H7 (cell line): ENCODE measurements at regions not wholly inside any gene's neighbourhood (a gene's known extent, or its start where the extent isn't known, plus 50 kb on each side); places are given as distances from the start of the nearest gene placed in this dataset.

Experiments used
- DNase-seq: peaks from one replicate; pipeline ENCODE4 v3.0.0; 2012
- H3K27me3 ChIP-seq: 2 replicates; pipeline ENCODE4 v1.6.0; 2011; ENCODE audit warnings: mild to moderate bottlenecking, low read length; ENCODE audit not compliant: control insufficient read depth, insufficient read depth
- H3K36me3 ChIP-seq: replicated peaks from 2 replicates; pipeline ENCODE4 v1.5.1; 2011; ENCODE audit warnings: low read length; ENCODE audit not compliant: control insufficient read depth, insufficient read depth
- H3K4me3 ChIP-seq: 2 replicates; pipeline ENCODE4 v1.5.1; 2011; ENCODE audit warnings: low read depth, mild to moderate bottlenecking, control low read depth, low read length, moderate library complexity; ENCODE audit not compliant: insufficient read depth

DNA sequence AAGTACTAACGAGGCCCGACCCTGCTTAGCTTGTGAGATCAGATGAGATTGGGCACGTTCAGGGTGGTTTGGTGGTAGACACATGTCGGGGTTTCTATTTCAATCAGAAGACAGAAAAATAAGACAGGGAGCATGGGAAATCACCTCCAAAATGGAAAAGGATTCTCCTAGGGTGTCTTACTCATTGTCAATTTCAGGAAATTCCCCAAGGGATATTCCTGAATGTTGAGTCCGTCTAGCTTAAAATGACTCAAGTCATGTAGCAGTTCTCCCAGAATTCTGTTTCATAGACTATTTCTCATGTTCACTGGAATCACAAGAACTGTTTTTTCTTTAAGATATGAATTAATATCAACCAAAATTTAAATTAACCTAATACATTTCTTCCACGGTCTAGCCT lies 380.1 kb downstream of the EFNB2 start:
- Histone ChIP-seq H3K27me3 (no peaks in the 10 kb centered on the region), H3K4me3 (no peak overlapping the region), H3K36me3 (no peaks in the 10 kb centered on the region)
- no peak for DNase-seq

DNA sequence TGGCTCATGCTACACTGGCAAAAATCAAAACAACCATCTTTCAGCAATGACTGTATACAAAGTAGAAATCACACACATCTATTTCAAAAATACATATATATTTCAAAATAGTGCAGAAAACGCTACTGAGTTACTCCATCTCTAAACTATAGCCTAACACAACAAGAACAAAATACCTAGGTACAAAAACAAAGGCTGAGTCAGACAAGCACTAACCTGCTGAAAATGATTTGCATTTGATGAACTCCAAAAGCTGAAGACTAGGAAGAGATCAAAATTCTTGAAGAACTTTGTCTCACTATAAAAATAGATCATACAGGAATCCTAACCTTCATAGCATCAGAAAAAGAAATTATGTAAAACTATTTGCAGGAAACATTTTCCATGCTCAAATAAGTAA lies 381.6 kb downstream of the EFNB2 start:
- H3K4me3 ChIP-seq, result no peak overlapping the region
- DNase-seq, result no peak
- H3K36me3 ChIP-seq, result no peaks in the 10 kb centered on the region
- H3K27me3 ChIP-seq, result no peaks in the 10 kb centered on the region

DNA sequence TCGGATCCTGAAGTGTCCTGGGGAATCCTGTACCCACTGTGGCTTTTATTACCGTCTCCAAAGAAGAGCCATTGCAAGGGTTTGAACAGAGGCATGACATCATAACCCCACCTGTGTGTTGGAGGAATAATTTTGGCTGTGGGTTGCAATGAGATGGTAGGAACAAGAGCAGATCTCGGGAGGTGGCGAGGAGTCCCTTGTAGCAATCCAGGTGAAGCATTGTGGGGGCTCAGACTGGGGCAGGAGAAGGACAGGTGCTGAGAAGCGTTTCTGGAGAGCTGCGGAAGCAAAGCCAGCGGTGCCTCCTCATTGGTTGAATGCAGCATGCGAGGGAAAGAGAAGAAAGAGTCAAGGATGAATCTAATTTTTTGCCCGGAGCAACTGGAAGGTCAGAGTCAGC lies 382.4 kb downstream of the EFNB2 start:
- no peak overlapping the region for H3K4me3 ChIP-seq
- H3K36me3 ChIP-seq, result no peaks in the 10 kb centered on the region
- H3K27me3 ChIP-seq, result no peaks in the 10 kb centered on the region
- DNase-seq, result no peak

DNA sequence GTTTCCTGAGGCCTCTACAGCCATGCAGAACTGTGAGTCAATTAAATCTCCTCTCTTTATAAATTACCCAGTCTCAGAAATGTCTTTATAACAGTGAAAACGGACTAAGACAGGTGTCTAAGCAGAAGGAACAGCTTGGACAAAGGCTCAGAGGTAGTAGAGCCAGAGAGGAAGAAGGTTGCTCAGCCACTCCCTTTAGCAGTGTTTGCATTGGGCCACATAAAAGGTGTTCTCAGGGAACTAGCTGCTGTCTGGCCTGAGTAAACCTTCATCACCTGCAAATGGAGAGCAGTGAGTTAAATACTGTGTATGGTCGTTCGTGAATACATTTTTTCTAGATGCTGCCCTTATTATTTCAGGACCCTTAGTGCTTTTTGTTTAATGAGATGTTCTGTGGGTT lies 383.4 kb downstream of the EFNB2 start:
- DNase-seq, result no peak
- no peaks in the 10 kb centered on the region for H3K36me3 ChIP-seq
- H3K4me3 ChIP-seq, result no peak overlapping the region
- H3K27me3 ChIP-seq, result no peaks in the 10 kb centered on the region

DNA sequence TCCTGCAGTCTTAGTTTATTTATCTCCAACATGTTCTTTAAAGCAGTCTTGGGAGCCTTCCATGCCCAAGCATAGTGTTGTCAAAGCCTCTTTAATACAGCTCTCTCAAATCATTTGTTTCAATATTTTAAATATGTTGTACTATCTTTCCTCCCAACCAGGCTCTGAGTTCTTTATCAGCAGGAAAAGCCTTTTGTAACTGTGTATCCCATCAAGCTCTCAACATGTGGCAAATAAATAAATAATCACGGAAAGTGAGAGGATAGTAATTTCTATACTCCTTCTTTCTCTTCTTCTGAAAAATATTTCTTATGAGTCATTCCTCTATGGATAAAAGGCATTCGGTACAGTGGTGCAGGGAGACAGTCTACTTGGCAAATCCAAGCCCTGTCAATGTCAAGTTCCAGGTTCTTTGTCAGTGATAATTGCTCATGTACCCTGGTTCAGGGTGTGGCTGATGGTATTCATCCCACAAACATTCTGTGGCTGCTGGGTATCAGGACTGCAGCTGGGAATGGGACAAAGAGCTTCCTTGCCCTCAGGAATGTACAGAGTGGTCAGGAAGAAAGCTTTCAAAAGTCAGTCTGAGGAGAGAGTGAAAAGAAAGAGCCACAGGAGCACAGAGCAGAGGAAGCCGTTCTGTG lies 384.3 kb downstream of the EFNB2 start:
- peak; percentile 18 for DNase-seq
- Histone ChIP-seq H3K36me3 (no peaks in the 10 kb centered on the region), H3K27me3 (no peaks in the 10 kb centered on the region), H3K4me3 (no peak overlapping the region)

DNA sequence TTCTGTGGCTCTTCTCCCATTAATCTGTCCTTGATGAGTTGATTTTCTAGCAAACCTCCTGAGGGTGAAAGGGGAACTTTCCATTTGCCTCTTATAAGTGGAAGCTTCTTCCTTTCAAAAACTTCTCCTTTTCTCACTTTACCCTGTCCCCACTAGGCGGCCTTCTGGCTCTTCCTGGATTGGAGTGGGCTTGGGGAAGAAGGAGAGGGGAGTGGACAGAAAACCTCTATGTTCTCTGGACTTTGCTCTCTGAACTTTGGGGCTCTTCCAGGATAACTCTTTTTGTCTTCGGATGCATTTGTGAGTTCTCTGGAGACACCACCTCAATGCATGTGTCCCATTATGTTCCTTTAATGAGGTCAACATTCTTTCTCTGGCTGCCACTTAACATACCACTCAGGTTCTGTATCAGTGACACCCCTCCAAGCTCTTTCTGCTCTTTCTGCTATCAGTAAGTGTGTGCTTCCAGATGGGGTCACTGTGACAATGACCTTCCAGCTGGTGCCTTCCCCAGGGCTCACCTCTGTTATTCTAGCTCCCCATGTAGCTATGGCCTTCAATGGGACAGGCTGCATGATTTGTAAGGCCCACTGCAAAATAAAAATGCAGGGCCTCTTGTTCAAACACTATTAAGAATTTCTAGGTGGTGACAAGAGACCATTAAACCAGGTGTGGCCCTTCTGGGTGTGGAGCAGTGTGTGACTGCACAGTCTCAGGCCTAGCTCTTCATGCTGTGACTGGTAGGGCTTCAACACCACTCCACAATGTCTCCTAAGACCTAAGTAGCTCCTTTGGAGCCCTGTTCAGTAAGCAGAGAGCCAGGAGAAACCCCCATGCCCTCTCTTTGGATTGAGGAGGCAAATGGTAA lies 389.2 kb downstream of the EFNB2 start:
- no peak for DNase-seq
- Histone ChIP-seq H3K27me3 (no peaks in the 10 kb centered on the region), H3K4me3 (no peak overlapping the region), H3K36me3 (no peaks in the 10 kb centered on the region)

DNA sequence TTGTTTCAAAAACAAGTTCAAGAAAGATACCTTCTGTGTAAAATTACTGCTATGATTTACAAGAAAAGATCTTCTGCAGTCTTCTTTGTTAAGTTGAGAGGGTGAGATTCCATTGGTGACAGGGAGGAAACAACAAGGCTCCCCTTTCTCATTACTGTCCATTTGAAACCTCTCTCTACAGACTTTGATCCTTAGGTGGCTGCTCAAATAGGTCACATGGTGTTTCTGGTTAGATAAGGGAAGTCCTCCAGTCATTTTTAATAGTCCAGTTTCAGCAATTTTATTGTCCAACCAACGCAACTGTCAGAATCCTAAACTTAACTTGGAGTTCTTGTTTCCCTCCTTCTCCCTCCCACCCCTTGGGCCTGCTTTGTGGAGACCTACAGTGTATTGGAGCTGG lies 390.4 kb downstream of the EFNB2 start:
- H3K4me3 ChIP-seq, result no peak overlapping the region
- no peaks in the 10 kb centered on the region for H3K27me3 ChIP-seq
- H3K36me3 ChIP-seq, result no peaks in the 10 kb centered on the region
- DNase-seq, result no peak

DNA sequence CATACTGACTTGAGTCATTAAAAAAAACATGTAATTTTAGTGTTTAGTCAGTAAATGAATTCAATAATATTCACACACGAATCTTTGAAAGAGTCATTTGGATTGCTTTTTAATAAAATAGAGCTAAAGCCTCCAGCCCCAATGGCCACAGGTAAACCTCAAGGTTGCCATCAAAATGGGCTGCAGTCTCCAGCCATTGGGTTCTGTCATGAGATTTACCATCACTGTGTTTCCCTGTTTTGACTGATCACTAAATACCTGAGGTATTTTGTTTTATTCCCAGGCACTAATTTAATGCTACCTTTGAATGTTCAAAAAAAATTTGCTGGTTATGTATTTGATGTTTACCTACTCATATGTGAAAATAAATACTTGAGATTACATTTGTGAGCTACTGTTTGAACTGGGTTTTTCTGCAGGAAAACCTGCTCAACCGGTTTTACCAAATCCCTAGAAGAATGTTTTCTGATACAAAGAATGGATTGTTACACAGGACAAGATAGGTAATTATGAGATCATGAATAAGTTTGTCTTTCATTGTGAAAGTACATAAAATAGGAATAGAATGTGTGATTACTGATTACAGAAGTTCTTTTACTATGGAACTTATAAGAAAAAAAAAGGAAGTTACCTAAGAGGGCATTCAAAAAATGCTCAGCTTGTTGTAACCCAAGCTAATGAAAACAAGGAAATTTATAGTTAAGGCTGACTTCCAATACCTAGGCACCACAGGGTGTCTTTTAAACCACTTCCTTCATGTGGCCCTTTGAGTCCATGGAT lies 391.3 kb downstream of the EFNB2 start:
- Histone ChIP-seq H3K4me3 (no peak overlapping the region), H3K27me3 (no peaks in the 10 kb centered on the region), H3K36me3 (no peaks in the 10 kb centered on the region)
- peak; percentile 21 for DNase-seq

DNA sequence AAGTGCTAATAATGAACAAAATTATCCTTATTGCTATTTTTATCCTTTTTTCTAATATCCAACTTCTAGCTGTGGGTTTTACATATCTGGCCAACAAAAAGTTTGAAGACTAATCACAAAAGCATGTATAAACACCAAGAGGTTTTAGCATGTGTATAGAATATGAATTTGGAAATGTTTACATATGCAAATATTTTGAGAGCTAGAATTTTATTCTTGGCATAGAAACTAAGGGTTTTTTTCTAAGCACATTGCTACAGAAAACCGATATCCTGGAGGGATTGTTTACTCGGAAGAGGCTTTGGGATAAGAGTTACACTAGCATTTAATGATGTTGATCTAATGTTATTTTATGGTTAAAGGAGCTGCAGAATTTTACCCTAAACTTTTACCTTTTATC lies 392.1 kb downstream of the EFNB2 start:
- H3K4me3 ChIP-seq, result no peak overlapping the region
- no peak for DNase-seq
- no peaks in the 10 kb centered on the region for H3K36me3 ChIP-seq
- H3K27me3 ChIP-seq, result no peaks in the 10 kb centered on the region

DNA sequence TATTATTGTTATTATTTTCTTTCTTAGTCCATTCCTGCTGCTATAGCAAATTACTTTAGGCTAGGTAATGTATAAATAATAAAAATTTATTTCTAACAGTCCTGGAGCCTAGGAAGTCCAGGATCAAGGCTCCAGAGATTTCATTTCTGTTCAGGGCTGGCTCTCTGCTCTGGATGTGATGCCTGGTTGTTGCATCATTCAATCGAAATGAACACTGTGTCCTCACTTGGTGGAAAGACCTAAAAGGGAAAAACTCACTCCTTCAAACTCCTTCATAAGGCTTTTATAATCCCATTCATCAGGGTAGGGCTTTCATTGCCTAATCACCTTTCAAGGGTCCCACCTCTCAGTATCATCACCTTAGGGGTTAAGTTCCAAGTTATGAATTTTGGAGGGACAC lies 395.0 kb downstream of the EFNB2 start:
- Histone ChIP-seq H3K4me3 (no peak overlapping the region), H3K36me3 (no peaks in the 10 kb centered on the region), H3K27me3 (no peaks in the 10 kb centered on the region)
- no peak for DNase-seq

DNA sequence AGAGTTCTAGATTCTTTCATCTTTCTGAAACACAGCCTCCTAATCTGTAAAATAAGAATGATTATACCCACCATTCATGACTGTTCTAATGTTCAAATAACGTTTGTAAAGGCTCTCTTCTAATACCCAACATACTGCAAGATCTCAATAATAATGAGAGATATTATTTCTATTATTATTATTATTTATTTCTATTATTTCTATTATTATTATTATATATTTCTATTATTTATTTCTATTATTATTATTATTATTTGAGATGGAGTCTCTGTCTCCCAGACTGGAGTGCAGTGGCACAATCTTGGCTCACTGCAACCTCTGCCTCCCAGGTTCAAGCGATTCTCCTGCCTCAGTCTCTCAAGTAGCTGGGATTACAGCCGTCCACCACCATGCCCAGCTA lies 395.5 kb downstream of the EFNB2 start:
- H3K4me3 ChIP-seq, result no peak overlapping the region
- H3K27me3 ChIP-seq, result no peaks in the 10 kb centered on the region
- no peaks in the 10 kb centered on the region for H3K36me3 ChIP-seq
- DNase-seq, result no peak

DNA sequence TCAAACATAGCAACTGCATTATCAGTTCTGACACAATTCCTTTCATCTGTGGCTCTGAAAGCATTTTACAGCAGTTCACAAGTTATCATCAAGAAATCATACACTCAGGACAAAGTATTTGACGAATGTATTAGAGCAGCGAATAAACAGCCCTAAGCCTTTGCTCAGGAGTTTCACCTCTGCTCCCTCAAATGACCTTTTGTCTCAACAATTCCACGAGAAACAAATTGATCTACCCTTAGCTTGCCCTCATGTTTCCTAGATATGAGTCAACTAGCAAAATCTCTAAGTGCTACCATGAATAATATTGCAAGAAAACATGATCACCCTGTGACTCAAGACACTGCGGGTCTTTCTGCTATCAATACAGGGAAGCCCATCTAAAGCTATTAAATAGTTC lies 396.1 kb downstream of the EFNB2 start:
- Histone ChIP-seq H3K4me3 (no peak overlapping the region), H3K36me3 (no peaks in the 10 kb centered on the region), H3K27me3 (no peaks in the 10 kb centered on the region)
- no peak for DNase-seq

DNA sequence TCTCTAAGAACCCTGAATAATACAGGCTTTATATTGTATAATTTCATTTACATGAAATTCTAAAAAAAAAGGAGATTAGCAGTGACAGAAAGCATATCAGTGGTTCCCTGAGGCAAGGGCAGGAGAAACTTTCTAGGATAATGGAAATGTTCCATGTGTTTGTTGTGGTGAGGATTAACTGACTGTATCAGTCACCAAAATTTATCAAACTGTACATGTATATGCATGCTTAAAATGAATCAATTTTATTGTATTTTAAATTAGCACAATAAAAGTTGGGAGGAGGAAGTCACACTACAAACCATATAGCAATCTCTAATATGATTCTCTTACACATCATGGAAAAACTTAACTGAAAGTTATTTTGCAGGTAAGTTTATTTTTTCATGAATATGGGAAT lies 396.8 kb downstream of the EFNB2 start:
- Histone ChIP-seq H3K36me3 (no peaks in the 10 kb centered on the region), H3K27me3 (no peaks in the 10 kb centered on the region), H3K4me3 (no peak overlapping the region)
- DNase-seq, result no peak

DNA sequence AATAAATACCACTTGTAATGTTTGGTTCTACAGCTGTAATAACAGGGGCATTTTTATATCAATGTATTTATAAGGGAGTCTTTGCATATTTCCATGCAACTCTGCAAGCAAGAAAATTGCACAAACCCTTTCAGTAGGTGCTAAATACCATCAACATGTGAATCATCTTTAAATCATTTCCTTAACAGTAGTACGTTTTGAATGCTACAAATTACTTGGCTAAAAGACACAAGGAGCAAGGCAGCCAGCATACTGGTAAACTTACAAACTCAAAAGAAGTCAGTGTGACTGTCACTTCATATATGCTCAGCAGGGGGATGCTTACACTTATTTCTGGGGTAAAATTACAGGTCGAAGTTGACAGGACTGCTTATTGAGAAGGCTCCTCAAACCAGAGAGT lies 402.4 kb downstream of the EFNB2 start:
- DNase-seq, result no peak
- Histone ChIP-seq H3K4me3 (no peak overlapping the region), H3K27me3 (no peaks in the 10 kb centered on the region), H3K36me3 (no peaks in the 10 kb centered on the region; the same call in 1 of the 2 replicates)

DNA sequence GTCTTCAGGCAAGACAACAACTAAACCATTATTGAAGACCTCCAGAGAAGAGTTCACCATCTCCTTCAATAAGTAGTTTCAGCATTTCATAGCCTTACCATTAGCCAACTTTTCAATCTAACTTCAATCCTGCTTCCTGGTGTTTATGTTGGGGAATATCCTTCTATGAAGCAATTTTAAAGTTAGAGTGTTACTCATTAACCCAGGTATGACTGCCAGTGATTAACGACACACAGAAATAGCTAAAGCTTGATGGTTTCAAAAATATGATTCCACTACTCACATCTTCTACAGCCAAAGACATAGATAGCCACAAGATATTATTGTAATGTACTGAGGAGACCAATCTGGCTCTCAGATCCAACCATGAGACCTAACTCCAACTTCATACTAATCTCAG lies 403.2 kb downstream of the EFNB2 start:
- Histone ChIP-seq H3K27me3 (no peaks in the 10 kb centered on the region), H3K36me3 (no peaks in the 10 kb centered on the region; the same call in 1 of the 2 replicates), H3K4me3 (no peak overlapping the region)
- DNase-seq, result no peak
